ENCODE measurements at regions not wholly inside any gene's neighbourhood (a gene's known extent, or its start where the extent isn't known, plus 50 kb on each side); places are given as distances from the start of the nearest gene placed in this dataset.

GRCh38 chr7:50863053-50863452, 80.4 kb upstream of the GRB10 start:
- in situ Hi-C loops (cut with HindIII; ENCODE audit: low pct_unique_long_range_greater_than_20kb, low sequenced_read_pairs): no loop called here
- Histone ChIP-seq H3K4me3 (ENCODE audit: low read depth in 2 of 2, low read length in 2 of 2) (no peak overlapping the region), H3K9me3 (ENCODE audit: control insufficient read depth, insufficient read depth, low read depth, low read length) (no peaks in the 10 kb centered on the region), H3K4me1 (ENCODE audit: control insufficient read depth, insufficient read depth, low read length) (no peaks in the 10 kb centered on the region), H3K27me3 (ENCODE audit: control insufficient read depth, insufficient read depth, low read length) (no peaks in the 10 kb centered on the region), H3K27ac (ENCODE audit: low read length) (no peak overlapping the region), H3K36me3 (ENCODE audit: control insufficient read depth, insufficient read depth, low read length) (no peaks in the 10 kb centered on the region)
- POLR2A ChIA-PET: no interaction called here
- intact Hi-C loops (cut with micrococcal nuclease; ENCODE audit: unreplicated experiment): no loop called here
- no peak for ATAC-seq
- CTCF ChIA-PET: no interaction called here
- BruUV-seq (replicated peaks): no TSS peak
- TF ChIP-seq SIN3A (IDR thresholded peaks at IDR 0.05; ENCODE audit: borderline replicate concordance, insufficient read depth, low read depth, low read length): no peak
- no peak for TF ChIP-seq POLR2AphosphoS5 (IDR thresholded peaks at IDR 0.05; ENCODE audit: low read depth, low read length)
- no peak for TF ChIP-seq TCF7L2 (IDR thresholded peaks at IDR 0.05; ENCODE audit: low read depth, low read length)
- no peak for TF ChIP-seq CTCF (IDR thresholded peaks at IDR 0.05)
- no peak for TF ChIP-seq REST (IDR thresholded peaks at IDR 0.05; ENCODE audit: insufficient read depth in 1 of 2, low read depth in 2 of 2, low read length in 1 of 2)
- no peak for DNase-seq (ENCODE audit: low read depth, low spot score)

GRCh38 chr7:50862302-50862701, 79.6 kb upstream of the GRB10 start:
- H3K27ac ChIP-seq (ENCODE audit: low read length): no peak overlapping the region
- no peak overlapping the region for H3K4me3 ChIP-seq (ENCODE audit: low read depth in 2 of 2, low read length in 2 of 2)
- no peak for DNase-seq (ENCODE audit: low read depth, low spot score)
- H3K9me3 ChIP-seq (ENCODE audit: control insufficient read depth, insufficient read depth, low read depth, low read length): no peaks in the 10 kb centered on the region
- 0 out of 2 replicates have a peak, but pooled peaks cover 3% of the 10 kb centered on the region for H3K27me3 ChIP-seq (ENCODE audit: control insufficient read depth, insufficient read depth, low read length)
- no peak for ATAC-seq
- intact Hi-C loops (cut with micrococcal nuclease; ENCODE audit: unreplicated experiment) (no loop called here), in situ Hi-C loops (cut with HindIII; ENCODE audit: low pct_unique_long_range_greater_than_20kb, low sequenced_read_pairs) (no loop called here)
- H3K4me1 ChIP-seq (ENCODE audit: control insufficient read depth, insufficient read depth, low read length): no peaks in the 10 kb centered on the region
- BruUV-seq (replicated peaks): no TSS peak
- ChIA-PET CTCF (no interaction called here), POLR2A (no interaction called here)
- TF ChIP-seq POLR2AphosphoS5 (IDR thresholded peaks at IDR 0.05; ENCODE audit: low read depth, low read length) (no peak), SIN3A (IDR thresholded peaks at IDR 0.05; ENCODE audit: borderline replicate concordance, insufficient read depth, low read depth, low read length) (no peak), REST (IDR thresholded peaks at IDR 0.05; ENCODE audit: insufficient read depth in 1 of 2, low read depth in 2 of 2, low read length in 1 of 2) (no peak), CTCF (IDR thresholded peaks at IDR 0.05) (no peak), TCF7L2 (IDR thresholded peaks at IDR 0.05; ENCODE audit: low read depth, low read length) (no peak)
- no peaks in the 10 kb centered on the region for H3K36me3 ChIP-seq (ENCODE audit: control insufficient read depth, insufficient read depth, low read length)
